Gastroesophageal sphincter (tissue), 3 donors: ENCODE measurements at regions not wholly inside any gene's neighbourhood (a gene's known extent, or its start where the extent isn't known, plus 50 kb on each side); places are given as distances from the start of the nearest gene placed in this dataset.

Source experiments
- EP300 ChIP-seq: sonication (generic); formaldehyde crosslinking; IDR thresholded peaks from one replicate; pipeline ENCODE4 v1.6.1; 2017; ENCODE audit warnings: antibody characterized with exemption, mild to moderate bottlenecking
- POLR2A ChIP-seq, 2 donors: fragments of 450-650 bp; IDR thresholded peaks; one replicate each; pipeline ENCODE4 v1.6.1; 2017; ENCODE audit warnings: antibody characterized with exemption in 2 of 2, mild to moderate bottlenecking in 2 of 2, moderate library complexity in 1 of 2
- TF ChIP-seq, protein P1 (sequence below), 4 experiments: fragments of 200-600 bp in 2 of 4; fragments of 450-650 bp in 2 of 4; sonication (generic) in 1 of 4; IDR thresholded peaks; one replicate each; pipeline ENCODE4 v1.5.1; 2017 to 2019; ENCODE audit warnings: antibody characterized with exemption in 4 of 4, mild to moderate bottlenecking in 2 of 4, moderate library complexity in 2 of 4

DNA sequence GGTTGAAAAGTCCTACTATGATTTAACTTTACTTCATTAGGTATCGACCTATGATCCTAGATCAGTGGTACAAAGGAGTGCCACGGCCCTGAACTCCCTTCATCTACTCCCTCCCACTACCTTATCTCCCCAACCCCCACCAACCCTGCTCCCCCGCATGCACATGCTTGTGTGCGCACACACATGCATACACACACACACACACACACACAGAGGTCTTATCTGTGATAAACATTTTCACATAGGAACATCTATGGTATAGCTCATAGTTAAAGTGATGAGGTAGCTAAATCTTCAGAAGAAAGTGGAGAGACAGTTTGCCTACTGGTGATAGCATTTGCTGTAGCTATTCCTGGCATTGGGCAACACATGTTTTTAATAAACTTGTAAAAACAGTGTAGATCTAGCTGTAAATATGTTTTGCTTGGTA is 471.3 kb downstream of the ZEB2 start:
- TF ChIP-seq, protein P1, sequence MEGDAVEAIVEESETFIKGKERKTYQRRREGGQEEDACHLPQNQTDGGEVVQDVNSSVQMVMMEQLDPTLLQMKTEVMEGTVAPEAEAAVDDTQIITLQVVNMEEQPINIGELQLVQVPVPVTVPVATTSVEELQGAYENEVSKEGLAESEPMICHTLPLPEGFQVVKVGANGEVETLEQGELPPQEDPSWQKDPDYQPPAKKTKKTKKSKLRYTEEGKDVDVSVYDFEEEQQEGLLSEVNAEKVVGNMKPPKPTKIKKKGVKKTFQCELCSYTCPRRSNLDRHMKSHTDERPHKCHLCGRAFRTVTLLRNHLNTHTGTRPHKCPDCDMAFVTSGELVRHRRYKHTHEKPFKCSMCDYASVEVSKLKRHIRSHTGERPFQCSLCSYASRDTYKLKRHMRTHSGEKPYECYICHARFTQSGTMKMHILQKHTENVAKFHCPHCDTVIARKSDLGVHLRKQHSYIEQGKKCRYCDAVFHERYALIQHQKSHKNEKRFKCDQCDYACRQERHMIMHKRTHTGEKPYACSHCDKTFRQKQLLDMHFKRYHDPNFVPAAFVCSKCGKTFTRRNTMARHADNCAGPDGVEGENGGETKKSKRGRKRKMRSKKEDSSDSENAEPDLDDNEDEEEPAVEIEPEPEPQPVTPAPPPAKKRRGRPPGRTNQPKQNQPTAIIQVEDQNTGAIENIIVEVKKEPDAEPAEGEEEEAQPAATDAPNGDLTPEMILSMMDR (IDR thresholded peaks at IDR 0.05), result no peak
- TF ChIP-seq POLR2A (IDR thresholded peaks at IDR 0.05) (no peak), EP300 (no peak)
